HG03575 (cell line): ENCODE measurements at regions not wholly inside any gene's neighbourhood (a gene's known extent, or its start where the extent isn't known, plus 50 kb on each side); places are given as distances from the start of the nearest gene placed in this dataset.

Source experiments
- ATAC-seq: cut with Tn5 transposase; IDR thresholded peaks from one replicate; pipeline ENCODE4 v1.9.1; 2021; ENCODE audit not compliant: unreplicated experiment, insufficient number of reproducible peaks, low FRiP score; ENCODE audit errors: extremely low read depth

- ATAC-seq, result no peak
These were observed 246.1 kb upstream of the DACH1 start for GRCh38 chr13:72113076-72113475.

DNA sequence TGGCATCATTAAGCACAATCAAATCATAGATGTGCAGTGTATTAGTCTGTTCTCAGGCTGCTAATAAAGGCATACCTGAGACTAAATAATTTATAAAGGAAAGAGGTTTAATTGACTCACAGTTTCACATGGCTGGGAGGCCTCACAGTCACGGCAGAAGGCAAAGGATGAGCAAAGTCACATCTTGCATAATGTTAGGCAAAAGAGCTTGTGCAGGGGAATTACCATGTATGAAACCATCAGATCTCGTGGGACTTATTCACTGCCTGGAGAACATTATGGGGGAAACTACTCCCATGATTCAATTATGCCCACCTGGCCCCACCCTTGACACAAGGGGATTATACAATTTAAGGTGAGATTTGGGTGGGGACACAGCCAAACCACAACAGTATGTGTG, 245.2 kb upstream of the DACH1 start:
- no peak for ATAC-seq

- ATAC-seq, result no peak
These were observed 242.9 kb upstream of the DACH1 start for GRCh38 chr13:72109863-72110262.

DNA sequence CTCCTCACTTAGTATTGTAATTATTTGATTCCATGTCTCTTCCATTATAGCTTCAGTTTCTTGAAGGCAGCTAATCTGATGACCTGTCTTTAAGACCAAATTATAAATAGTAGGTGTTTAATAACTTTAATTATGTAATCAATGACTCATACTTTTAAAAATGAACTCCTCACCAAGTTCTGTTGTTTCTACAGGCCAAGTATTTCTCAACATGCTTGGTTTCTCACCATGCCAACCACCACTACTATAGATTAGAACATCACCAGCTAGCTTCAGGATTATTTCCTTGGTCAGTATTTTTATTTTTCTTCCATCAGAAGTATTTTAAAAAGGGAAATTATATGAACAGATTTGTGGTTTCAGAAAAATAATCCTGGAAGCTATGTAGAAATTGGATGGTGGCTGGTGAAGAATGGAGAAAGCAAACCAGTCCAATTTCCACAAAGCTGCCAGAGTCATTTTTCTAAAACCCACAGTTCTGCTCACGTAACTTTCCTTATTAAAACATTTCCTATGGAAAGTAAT, 237.7 kb upstream of the DACH1 start:
- ATAC-seq, result no peak

DNA sequence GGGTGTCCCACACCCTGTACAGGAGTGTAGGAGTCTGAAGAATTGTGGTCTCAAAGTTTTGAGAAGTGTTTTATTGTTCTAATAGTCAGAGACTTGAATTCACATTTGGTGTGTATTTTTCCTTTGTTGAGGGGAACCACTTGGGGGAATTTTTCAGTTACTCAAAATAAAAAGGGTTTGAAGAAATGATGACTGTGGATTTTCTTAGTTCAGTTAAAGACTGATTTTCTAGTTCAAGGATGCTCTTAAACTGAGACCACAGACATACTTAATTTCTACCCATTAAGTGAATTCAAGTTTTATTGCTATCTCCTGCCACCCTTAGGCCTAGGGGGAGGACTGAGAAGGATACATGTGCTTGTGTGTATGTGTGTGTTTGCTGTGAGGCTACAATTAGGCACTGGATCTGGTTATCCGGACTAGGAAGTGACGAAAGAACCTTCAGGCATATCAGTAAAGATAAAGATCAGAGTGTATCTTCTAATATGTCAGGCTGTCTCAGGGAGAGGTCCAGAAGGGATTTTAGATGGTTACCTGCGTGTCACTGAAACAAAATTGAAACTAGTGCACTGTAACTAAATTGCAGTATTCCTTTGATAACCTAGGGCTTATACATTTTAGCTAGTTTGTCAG, 234.9 kb upstream of the DACH1 start:
- ATAC-seq, result no peak

DNA sequence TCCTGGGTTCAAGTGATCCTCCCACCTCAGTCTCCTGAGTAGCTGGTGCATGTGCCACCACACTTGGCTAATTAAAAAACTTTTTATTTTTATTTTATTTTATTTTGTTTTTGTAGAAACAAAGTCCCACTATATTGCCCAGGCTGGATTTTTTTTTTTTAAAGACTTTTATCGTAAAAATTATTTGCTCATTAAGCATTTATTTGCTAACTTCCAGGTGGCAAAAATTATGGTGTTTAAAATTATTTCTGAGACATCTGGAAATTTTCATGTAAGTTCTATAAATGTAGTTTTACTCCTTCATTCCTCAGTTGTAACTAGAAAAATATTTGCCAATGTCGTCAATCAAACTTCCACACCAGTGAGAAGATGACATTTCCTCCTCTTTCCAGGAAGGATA, 233.3 kb upstream of the DACH1 start:
- ATAC-seq, result no peak

GRCh38 chr13:72097568-72097967, 230.6 kb upstream of the DACH1 start:
- ATAC-seq, result no peak

DNA sequence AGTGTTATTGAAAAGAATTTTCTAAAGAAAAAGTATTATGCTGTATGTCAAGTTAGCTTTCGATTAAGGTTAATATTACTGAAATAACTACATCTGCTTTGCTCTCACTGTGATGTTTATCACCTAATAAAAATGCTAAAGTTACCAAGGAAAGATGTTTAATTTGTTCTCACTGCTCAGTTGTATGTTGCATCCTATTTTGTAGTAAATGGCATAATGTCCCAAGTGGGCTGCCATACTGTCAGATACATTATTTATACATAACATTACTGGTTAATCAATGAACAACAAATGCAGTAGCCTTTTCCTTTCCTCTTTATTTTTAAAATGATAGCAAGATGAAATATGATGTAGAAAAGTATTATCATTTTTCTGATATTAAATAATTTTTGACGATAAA, 226.3 kb upstream of the DACH1 start:
- no peak for ATAC-seq

GRCh38 chr13:72074663-72075062, 207.7 kb upstream of the DACH1 start:
- ATAC-seq, result no peak

DNA sequence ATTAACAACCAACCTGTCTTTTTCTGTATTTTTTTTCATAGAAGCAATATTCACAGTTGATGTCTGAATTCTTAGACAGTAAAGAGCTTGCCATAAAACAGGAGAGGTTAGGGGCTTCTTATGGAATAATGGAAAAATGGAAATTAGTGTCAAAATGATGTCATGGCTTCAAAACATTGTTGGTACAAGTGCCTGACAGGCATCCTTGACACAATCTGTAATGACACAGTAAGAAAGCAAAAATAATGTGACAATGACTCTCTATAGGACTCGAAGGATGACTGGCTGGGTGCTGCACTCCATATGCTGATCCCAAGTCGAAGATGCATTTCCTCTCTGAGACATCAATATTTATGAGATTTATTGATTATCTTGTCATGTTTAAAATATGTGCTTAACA, 205.3 kb upstream of the DACH1 start:
- no peak for ATAC-seq

DNA sequence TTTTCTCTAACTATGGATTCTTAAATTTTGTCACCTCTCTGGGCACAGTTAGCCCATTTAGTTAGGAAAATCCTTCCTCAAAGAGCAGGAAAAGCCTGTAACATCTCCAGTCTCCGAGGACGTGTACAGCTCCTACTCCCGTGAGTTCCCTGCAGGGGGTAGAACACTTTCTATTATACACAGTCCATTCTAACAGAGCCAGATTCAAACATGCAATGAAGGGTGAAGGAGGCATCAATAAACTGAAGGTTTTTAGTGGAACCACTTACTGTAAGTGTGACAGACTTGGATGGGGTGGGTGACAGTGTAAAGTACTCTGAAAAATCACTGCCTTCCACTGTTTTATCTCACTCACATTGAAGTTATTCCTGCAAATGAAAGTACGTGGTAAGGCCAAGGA, 204.7 kb upstream of the DACH1 start:
- ATAC-seq, result no peak

DNA sequence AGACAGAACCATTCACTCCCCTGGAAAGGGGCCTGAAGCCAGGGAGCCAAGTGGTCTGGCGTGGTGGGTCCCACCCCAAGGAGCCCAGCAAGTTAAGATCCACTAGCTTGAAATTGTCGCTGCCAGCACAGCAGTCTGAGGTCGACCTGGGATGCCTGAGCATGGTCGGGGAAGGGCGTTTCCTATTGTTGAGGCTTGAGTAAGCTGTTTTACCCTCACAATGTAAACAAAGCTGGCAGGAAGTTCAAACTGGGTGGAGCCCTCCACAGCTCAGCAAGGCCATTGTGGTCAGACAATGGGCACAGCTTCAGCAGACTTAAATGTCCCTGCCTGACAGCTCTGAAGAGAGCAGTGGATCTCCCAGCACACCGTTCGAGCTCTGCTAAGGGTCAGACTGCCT, 195.6 kb upstream of the DACH1 start:
- ATAC-seq, result no peak

GRCh38 chr13:72061613-72062012, 194.6 kb upstream of the DACH1 start:
- no peak for ATAC-seq

DNA sequence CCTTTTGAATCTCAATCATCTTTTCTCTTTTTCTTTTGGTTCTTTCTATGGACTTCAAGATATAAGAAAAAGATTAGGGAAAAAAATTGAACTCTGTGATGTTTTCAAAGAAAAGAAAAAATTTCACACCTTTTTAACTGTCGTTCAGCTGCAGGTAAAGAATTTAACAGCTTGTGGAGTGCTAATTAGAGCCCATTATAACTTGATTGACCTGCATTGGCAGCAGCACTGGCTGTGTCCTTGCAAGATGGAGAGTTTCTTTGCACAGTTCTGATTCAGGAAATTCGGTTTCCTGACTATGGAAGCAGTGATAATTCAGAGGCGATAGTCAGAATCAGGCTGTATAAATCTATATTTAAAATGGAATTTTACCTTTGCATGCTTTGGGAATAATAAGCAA, 183.2 kb upstream of the DACH1 start:
- no peak for ATAC-seq

DNA sequence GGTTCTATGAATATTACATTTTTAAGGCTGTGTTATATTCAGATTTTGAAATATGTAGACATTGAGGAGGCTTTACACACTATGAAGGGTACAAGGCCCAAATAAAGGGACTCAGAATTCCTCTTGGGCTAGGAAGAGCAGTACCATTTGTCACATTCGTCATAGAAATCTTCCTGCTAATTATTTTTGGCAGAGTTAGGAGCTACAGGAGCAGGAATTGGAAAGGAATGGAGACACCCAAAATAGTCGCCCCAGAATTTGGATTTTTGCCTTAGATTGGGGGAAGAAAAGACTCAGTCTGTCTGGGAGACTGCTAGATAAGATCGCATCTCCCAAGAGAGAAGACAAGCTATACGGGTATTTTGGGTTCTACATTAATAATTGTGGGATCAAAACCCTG, 176.4 kb upstream of the DACH1 start:
- no peak for ATAC-seq

- no peak for ATAC-seq
These were observed 174.2 kb upstream of the DACH1 start for GRCh38 chr13:72041165-72041564.

- ATAC-seq, result no peak
These were observed 172.1 kb upstream of the DACH1 start for GRCh38 chr13:72039126-72039525.

- ATAC-seq, result no peak
These were observed 163.0 kb upstream of the DACH1 start for GRCh38 chr13:72029981-72030380.

- ATAC-seq, result no peak
These were observed 158.8 kb upstream of the DACH1 start for GRCh38 chr13:72025836-72026235.

- ATAC-seq, result no peak
These were observed 156.9 kb upstream of the DACH1 start for GRCh38 chr13:72023895-72024294.

DNA sequence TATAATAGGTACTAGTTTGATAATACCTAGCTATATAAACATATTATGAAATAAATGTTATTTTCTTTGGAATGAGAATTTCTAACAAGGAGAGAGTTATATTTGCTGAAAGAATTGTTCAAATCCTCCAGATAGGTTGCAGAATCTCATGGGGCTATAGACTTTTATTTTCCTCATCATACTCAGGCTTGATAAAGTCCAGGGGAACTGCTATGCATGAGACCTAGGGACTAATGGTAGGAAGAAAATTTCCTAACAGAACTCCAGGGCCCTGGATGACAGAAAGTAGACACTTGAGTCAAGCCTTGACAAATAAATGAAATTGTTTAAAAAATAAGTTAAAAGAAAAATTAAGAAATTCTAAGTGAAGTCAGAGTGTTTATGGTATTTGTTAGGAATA, 138.5 kb upstream of the DACH1 start:
- ATAC-seq, result no peak
